PFSK-1 (cell line): ENCODE measurements at regions not wholly inside any gene's neighbourhood (a gene's known extent, or its start where the extent isn't known, plus 50 kb on each side); places are given as distances from the start of the nearest gene placed in this dataset.

Experiments
- FOXP2 ChIP-seq: optimal IDR thresholded peaks from 2 replicates; pipeline ENCODE3; 2011; ENCODE audit warnings: borderline replicate concordance, control low read depth, inconsistent platforms; ENCODE audit not compliant: insufficient read depth; ENCODE audit errors: extremely low read length, extremely low read depth
- POLR2AphosphoS5 ChIP-seq: IDR thresholded peaks from 2 replicates; pipeline ENCODE4 v1.6.1; 2012; ENCODE audit warnings: low read depth, mild to moderate bottlenecking, control low read depth, low read length, moderate library complexity
- REST ChIP-seq, 2 experiments: IDR thresholded peaks; 2 replicates each; pipeline versions ENCODE4 v1.6.1 to v1.8.0; 2011 to 2012; ENCODE audit warnings: low read depth in 2 of 2, low read length in 2 of 2, control low read depth in 1 of 2, inconsistent platforms in 1 of 2, mild to moderate bottlenecking in 1 of 2, moderate library complexity in 1 of 2; ENCODE audit not compliant: insufficient read depth in 1 of 2
- SIN3A ChIP-seq: IDR thresholded peaks from 2 replicates; pipeline ENCODE4 v1.6.1; 2012; ENCODE audit warnings: mild to moderate bottlenecking, low read length, moderate library complexity, borderline replicate concordance; ENCODE audit not compliant: insufficient read depth
- TAF1 ChIP-seq: IDR thresholded peaks from 2 replicates; pipeline ENCODE4 v1.6.1; 2012; ENCODE audit warnings: low read length, control low read depth, borderline replicate concordance; ENCODE audit not compliant: insufficient read depth

DNA sequence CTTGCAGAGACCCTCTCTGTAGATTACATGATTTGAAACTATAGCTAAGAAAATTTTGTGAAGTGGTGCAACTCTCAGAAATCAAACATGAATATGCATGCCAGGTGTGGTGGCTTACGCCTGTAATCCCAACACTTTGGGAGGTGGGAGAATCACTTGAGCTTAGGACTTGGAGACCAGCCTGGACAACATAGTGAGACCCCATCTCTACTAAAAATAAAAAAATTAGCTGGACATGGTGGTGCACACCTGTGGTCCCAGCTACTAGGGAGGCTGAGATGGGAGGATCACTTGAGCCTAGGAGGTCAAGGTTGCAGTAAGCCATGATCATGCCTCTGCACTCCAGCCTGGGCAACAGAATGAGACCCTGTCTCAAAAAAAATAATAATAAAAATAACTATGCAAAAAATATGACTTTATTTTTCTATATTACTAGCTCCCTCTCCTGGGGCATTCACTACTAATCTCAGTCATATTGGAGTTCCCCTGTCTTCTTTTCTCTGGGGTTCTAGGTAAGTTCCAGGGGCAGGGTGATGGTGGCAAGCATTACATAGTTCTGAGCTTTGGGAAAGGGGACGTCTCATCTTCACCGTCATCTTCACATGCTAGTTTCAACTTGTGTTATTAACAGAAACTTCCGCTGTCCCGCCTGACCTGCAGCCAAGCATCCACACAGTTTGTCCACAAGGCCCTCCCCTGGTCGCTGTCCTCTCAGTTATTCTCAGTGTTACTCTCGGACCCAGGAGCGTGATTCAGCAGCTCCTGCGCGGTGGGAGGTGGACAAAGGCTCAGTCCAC lies 96.8 kb upstream of the MBOAT2 start:
- no peak for TF ChIP-seq SIN3A
- no peak for TF ChIP-seq TAF1
- TF ChIP-seq POLR2AphosphoS5, result no peak
- no peak for TF ChIP-seq REST (IDR thresholded peaks at IDR 0.05; ENCODE audit: insufficient read depth in 1 of 2, low read depth in 2 of 2, low read length in 2 of 2)
- TF ChIP-seq FOXP2, result no peak
